Endothelial cell of hepatic sinusoid (primary cell): ENCODE measurements at regions not wholly inside any gene's neighbourhood (a gene's known extent, or its start where the extent isn't known, plus 50 kb on each side); places are given as distances from the start of the nearest gene placed in this dataset.

ENCODE experiments used
- in situ Hi-C: cut with HindIII; loops from 2 replicates; pipeline ENCODE4 v1.10.0; 2017; ENCODE audit warnings: low sequenced_read_pairs

DNA sequence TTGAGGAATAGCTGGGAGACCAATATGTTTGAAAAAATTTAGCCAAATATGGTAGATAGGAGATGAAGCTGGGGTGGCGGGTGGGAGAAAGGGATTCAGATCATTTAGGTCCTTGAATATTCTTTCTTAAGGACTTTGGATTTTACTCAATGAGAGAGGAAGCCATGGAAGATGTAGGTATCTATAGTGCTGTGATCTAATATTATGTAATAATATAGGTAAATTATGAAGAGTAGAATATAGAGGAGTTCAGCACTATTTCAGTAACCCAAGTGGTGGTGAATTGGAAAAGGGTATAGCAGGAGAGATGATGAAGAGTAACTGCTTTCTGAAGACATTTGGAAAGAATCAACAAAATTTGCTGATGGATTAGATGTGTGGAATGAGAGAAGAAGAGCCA is 417.6 kb downstream of the UTRN start:
- in situ Hi-C loops, result no loop called here

DNA sequence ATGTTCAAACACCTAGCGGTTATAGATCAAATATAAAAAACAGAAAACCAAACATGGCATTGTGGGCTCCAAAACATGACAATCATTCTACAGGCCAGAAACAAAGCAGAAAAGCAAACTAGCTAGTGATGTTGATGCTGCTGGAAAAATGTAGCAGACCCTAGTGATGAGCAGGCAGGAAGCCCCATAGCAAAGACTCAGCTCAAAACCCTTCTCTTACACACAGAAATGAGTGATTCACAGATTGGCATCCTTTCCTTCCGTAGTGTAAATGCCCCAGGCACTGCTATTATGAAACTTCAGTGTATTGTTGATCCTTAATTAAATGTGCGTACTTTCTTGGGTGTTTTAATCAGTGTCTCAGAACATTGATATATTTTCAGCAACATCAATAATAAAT is 425.1 kb downstream of the UTRN start:
- in situ Hi-C loops, result no loop called here

DNA sequence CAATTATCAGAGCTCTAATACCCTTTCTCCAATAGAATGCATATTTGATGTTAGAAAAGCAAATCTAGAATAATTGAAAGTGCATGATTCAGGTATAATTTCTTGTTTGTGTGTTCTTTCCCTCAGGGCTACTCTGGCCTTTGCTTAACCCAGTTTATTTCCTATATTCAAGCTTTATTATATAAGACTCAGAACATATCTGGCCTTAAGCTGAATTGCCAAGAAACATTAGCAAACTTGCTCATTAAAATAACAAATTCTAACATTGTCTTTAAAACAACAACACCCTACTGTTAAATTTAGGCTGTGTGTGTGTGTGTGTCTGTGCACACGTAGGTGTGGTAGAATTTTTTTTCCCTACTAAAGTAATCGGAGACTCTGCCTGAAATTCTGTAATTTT is 426.5 kb downstream of the UTRN start:
- in situ Hi-C loops, result no loop called here

- in situ Hi-C loops, result no loop called here
These were observed 427.4 kb downstream of the UTRN start for GRCh38 chr6:144712541-144712940.

DNA sequence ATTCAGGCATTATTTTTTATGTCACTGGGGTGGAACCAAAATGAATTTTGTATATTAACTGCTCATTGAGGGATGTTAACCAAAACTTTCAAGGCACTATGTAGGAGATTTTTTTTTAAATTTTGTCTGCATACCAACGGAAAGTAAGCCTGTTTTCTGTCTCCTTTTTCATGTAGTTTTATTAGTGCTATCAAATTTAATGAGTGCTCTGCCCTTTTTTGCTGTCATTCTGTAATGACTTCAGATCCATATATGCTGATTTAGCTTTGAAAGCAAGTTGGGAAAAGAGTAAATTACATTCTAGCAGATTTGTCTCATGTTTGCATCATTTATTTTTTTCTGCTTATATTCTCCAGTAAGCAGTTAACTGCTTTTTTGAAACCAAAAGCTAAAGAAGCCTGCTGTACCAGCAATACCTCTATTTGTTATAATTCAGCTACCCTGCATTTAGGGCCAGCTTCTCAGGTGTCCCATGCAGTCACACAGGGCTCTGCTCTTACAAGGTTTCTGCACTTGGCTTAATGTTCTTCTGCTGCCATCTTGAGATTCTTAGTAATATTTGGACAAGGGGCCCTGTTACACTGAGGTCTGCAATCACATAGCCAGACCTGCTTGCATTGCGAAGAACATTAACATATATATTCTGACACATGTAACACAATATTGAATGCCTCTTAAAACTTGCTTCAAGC is 429.0 kb downstream of the UTRN start:
- in situ Hi-C loops, result no loop called here

DNA sequence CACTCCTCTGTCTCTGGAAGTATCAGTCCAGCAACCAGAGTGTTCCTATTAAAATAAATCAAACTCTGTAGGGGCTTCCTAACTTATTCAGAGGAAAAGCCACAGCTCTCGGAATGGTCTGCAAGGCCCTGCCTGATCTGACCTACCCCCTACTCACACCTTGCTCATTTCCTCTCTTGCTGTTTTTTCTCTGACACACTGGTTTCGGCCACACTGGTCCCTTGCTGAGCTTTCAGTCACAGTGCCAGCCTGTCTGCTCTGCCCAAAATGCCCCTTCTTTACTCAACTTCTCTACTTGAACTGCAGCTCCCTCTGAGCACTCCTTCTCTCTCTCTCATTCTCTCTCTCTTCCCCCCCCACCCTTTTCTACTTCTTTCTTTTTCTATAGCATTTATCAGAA is 430.2 kb downstream of the UTRN start:
- in situ Hi-C loops, result no loop called here

- in situ Hi-C loops, result no loop called here
These were observed 433.3 kb downstream of the UTRN start for GRCh38 chr6:144718431-144718830.

DNA sequence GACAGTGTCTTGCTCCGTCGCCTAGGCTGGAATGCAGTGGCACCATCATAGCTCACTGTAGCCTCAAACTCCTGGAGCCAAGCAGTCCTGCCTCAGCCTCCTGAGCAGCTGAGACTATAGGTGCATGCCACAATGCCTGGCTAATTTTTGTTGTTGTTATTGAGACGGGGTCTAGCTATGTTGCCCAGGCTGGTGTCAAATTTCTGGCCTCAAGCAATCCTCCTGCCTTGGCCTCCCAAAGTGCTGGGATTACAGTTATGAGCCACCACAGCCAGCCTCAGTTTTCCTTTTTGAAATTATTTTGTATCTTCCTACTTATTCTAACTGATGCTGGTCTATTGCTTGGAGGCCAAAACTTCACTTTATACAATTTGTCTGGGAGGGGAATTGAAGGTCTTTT is 436.1 kb downstream of the UTRN start:
- in situ Hi-C loops, result no loop called here

- in situ Hi-C loops, result no loop called here
These were observed 437.1 kb downstream of the UTRN start for GRCh38 chr6:144722154-144722737.

DNA sequence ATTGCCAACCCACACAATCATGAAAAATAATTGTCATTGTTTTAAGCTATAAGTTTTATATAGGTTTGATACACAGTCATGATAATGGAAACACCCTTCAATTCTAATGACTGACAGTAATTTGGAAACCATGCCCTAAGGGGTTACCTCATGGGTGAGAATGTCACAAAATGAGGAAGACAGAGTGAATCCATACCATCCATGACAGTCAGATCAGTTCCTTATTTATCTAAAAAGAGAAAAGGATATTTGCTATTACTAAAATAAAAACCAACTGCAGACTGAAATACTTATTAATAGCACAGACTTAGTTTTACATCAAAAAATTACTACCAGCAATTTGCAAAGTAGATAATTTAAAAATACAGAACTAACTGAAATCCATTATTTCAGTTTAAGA is 437.8 kb downstream of the UTRN start:
- in situ Hi-C loops, result no loop called here

DNA sequence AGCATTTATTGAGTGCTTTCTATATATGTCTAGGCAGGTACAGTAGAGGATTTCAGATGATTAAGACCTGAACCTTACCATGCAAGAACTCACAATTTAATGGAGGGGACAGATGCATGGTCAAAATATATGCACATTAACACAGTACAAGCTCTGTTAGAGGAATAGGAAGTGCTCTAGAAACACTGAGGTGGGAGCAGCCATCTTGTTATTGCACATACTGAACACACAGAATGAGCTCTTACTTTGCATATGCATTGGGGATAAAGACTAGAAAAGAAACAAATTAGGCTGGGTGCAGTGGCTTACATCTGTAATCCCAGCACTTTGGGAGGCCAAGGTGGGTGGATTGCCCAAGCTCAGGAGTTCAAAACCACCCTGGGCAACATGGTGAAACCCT is 438.3 kb downstream of the UTRN start:
- in situ Hi-C loops, result no loop called here

DNA sequence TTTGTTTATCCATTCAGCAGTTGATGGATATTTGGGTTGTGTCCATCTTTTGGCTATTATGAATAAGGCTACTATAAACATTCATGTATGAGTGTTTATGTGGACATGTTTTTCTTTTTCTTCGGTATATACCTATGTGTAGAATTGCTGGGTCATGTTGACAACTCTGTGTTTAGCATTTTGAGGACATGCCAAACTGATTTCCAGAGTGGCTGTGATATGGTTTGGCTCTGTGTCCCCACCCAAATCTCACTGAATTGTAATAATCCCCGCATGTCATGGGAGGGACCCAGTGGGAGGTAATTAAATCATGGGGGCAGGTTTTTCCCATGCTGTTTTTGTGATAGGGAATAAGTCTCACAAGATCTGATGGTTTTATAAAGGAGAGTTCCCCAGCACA is 439.7 kb downstream of the UTRN start:
- in situ Hi-C loops, result no loop called here

GRCh38 chr6:144725736-144726522 is 440.8 kb downstream of the UTRN start:
- in situ Hi-C loops, result no loop called here

GRCh38 chr6:144728804-144729203 is 443.7 kb downstream of the UTRN start:
- in situ Hi-C loops, result no loop called here

DNA sequence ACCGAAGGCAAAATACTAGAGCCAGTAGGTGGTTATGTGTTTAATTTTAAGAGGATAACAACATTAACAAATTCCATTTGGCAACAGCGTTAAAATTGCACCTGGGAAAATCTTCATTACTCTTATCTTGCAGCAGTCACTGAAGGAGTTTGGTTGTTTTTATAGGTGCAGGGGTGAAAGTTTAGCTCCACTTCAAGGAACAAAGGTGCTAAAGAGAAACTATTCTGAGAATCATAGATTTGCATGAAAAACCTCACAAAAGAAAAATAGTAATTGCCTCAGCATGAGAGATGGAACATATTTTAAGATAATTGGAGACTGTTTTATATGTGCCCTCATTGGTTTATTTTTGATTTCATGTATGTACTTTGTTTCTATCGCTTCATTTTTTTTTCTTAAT is 444.4 kb downstream of the UTRN start:
- in situ Hi-C loops, result no loop called here

GRCh38 chr6:144730088-144730645 is 445.0 kb downstream of the UTRN start:
- in situ Hi-C loops, result no loop called here

GRCh38 chr6:144731229-144731628 is 446.1 kb downstream of the UTRN start:
- in situ Hi-C loops, result no loop called here

GRCh38 chr6:144736763-144737162 is 451.6 kb downstream of the UTRN start:
- in situ Hi-C loops, result no loop called here

DNA sequence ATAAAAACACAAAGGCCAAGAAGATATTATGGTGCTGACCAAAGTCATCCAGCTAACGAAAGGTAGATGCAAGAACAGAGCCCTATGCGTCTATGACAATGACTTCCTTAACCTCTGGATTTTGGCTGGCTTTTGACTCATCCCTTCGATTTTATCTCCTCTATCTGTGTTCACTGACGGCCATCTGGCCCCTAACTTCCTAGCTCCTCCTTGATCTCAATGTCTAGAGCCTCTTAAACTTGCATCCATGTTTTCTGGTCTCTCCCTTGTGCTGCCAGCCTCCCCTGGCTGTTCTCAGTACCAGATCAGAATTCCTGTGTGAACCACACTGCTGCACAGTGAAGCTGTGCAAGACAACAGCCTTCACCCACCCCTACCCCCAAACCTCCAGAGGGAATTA is 452.9 kb downstream of the UTRN start:
- in situ Hi-C loops, result no loop called here

- in situ Hi-C loops, result no loop called here
These were observed 454.7 kb downstream of the UTRN start for GRCh38 chr6:144739873-144740272.

DNA sequence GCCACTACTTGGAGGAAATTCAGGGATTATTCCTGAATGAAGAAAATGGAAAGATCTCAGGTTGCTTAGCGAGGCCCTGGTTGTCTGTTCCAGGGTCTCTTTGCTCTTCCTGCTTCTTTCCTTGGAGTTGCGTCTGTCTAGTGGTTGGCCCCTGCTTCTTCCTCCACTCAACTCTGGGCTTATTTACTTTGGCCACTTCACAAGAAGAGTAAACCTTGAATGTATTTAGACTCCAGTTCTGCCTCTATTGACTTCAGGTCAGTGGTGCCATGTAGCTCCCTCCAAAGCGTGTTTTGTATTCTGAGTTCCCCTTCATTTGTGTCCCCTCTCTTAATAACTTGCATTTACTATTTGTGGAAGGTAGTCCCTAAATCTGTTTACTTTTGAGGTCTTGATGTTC is 456.5 kb downstream of the UTRN start:
- in situ Hi-C loops, result no loop called here

DNA sequence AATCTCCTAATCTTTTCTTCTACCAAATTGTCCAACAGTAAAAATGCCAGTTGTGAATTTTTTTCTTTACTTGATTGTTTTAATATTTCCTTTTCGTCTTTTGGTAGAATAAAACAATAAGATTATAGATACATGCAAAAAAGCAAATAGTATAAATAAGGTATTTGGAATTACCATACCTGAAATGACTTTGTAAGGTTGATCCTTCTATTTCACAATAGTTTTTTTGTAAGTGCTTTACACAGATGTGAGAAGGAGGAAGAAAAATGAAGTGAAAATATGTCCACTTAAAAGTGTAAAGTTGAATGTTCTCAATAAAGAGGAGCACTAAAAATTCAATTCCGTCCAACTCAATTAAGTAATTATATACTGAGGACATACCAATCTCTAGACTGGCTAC is 457.6 kb downstream of the UTRN start:
- in situ Hi-C loops, result no loop called here
